Glutamatergic neuron (in vitro differentiated cells): ENCODE measurements at regions not wholly inside any gene's neighbourhood (a gene's known extent, or its start where the extent isn't known, plus 50 kb on each side); places are given as distances from the start of the nearest gene placed in this dataset.

Source experiments
- DNase-seq: peaks from one replicate; pipeline ENCODE4 v3.0.0; 2022
- H3K27ac Mint-ChIP-seq: one replicate; pipeline ENCODE4 v1.8.0; 2020; ENCODE audit warnings: mild to moderate bottlenecking, mixed read lengths, inconsistent platforms; ENCODE audit not compliant: unreplicated experiment
- H3K27me3 Mint-ChIP-seq: one replicate; pipeline ENCODE4 v1.8.0; 2020; ENCODE audit warnings: mild to moderate bottlenecking, moderate library complexity, mixed read lengths, inconsistent platforms; ENCODE audit not compliant: unreplicated experiment
- H3K36me3 Mint-ChIP-seq: one replicate; pipeline ENCODE4 v1.8.0; 2020; ENCODE audit warnings: mild to moderate bottlenecking, mixed read lengths, inconsistent platforms; ENCODE audit not compliant: unreplicated experiment
- H3K4me1 Mint-ChIP-seq: one replicate; pipeline ENCODE4 v1.8.0; 2020; ENCODE audit warnings: mild to moderate bottlenecking, low read depth, mixed read lengths, inconsistent platforms; ENCODE audit not compliant: unreplicated experiment
- H3K4me3 Mint-ChIP-seq: one replicate; pipeline ENCODE4 v1.8.0; 2020; ENCODE audit warnings: mild to moderate bottlenecking, mixed read lengths, inconsistent platforms; ENCODE audit not compliant: unreplicated experiment
- H3K9me3 Mint-ChIP-seq: one replicate; pipeline ENCODE4 v1.8.0; 2020; ENCODE audit warnings: mild to moderate bottlenecking, moderate library complexity, mixed read lengths, inconsistent platforms; ENCODE audit not compliant: unreplicated experiment
- CTCF ChIP-seq: fragments of 200-600 bp; sonication (generic); IDR thresholded peaks from one replicate; pipeline ENCODE4 v1.5.0; 2021; ENCODE audit not compliant: partially characterized antibody, unreplicated experiment

GRCh38 chr5:145539201-145539600, 295.9 kb downstream of the PRELID2 start:
- no peak for DNase-seq
- no peaks in the 10 kb centered on the region for H3K4me1 Mint-ChIP-seq
- H3K4me3 Mint-ChIP-seq, result no peak overlapping the region
- H3K27me3 Mint-ChIP-seq, result no peaks in the 10 kb centered on the region
- H3K9me3 Mint-ChIP-seq, result no peaks in the 10 kb centered on the region
- peaks cover 7% of the 10 kb centered on the region for H3K36me3 Mint-ChIP-seq
- TF ChIP-seq CTCF, result no peak
- no peak overlapping the region for H3K27ac Mint-ChIP-seq

- no peaks in the 10 kb centered on the region for H3K4me1 Mint-ChIP-seq
- no peak overlapping the region for H3K27ac Mint-ChIP-seq
- no peaks in the 10 kb centered on the region for H3K27me3 Mint-ChIP-seq
- H3K36me3 Mint-ChIP-seq, result peaks cover 7% of the 10 kb centered on the region
- no peak overlapping the region for H3K4me3 Mint-ChIP-seq
- no peak for TF ChIP-seq CTCF
- DNase-seq, result no peak
- H3K9me3 Mint-ChIP-seq, result no peaks in the 10 kb centered on the region
Observed at GRCh38 chr5:145536133-145536532, 299.0 kb downstream of the PRELID2 start.

- no peak for TF ChIP-seq CTCF
- Mint-ChIP-seq H3K27me3 (no peaks in the 10 kb centered on the region), H3K27ac (no peak overlapping the region), H3K4me3 (no peak overlapping the region), H3K4me1 (no peaks in the 10 kb centered on the region), H3K36me3 (no peaks in the 10 kb centered on the region), H3K9me3 (no peaks in the 10 kb centered on the region)
- no peak for DNase-seq
Observed at GRCh38 chr5:145531038-145531734, 304.0 kb downstream of the PRELID2 start.

GRCh38 chr5:145521523-145521922, 313.6 kb downstream of the PRELID2 start:
- Mint-ChIP-seq H3K9me3 (peaks cover 3% of the 10 kb centered on the region), H3K4me3 (no peak overlapping the region), H3K27me3 (no peaks in the 10 kb centered on the region), H3K27ac (no peak overlapping the region), H3K4me1 (peaks cover 8% of the 10 kb centered on the region), H3K36me3 (no peaks in the 10 kb centered on the region)
- TF ChIP-seq CTCF, result no peak
- DNase-seq, result no peak

- TF ChIP-seq CTCF, result no peak
- Mint-ChIP-seq H3K27me3 (no peaks in the 10 kb centered on the region), H3K4me3 (no peak overlapping the region), H3K27ac (no peak overlapping the region), H3K4me1 (peaks cover 8% of the 10 kb centered on the region), H3K36me3 (no peaks in the 10 kb centered on the region), H3K9me3 (peaks cover 3% of the 10 kb centered on the region)
- DNase-seq, result no peak
Observed at GRCh38 chr5:145521066-145521465, 314.1 kb downstream of the PRELID2 start.
